Neuronal stem cell (in vitro differentiated cells): ENCODE measurements at regions not wholly inside any gene's neighbourhood (a gene's known extent, or its start where the extent isn't known, plus 50 kb on each side); places are given as distances from the start of the nearest gene placed in this dataset.

Experiments used
- DNase-seq: peaks from one replicate; pipeline ENCODE4 v3.0.0-alpha.2; 2013; ENCODE audit warnings: low spot score
- H2AFZ ChIP-seq: one replicate; pipeline ENCODE4 v1.6.1; 2013; ENCODE audit warnings: mild to moderate bottlenecking, low read length, inconsistent platforms
- H2AK5ac ChIP-seq: 2 replicates; pipeline ENCODE4 v1.6.1; 2013; ENCODE audit warnings: low read depth, mild to moderate bottlenecking, inconsistent platforms, low read length, moderate library complexity, mixed read lengths
- H2BK120ac ChIP-seq: 2 replicates; pipeline ENCODE4 v1.6.1; 2013; ENCODE audit warnings: low read depth, mild to moderate bottlenecking, inconsistent platforms, low read length, moderate library complexity, mixed read lengths
- H2BK12ac ChIP-seq: one replicate; pipeline ENCODE4 v1.6.1; 2013; ENCODE audit warnings: low read length, inconsistent platforms
- H2BK15ac ChIP-seq: 2 replicates; pipeline ENCODE4 v1.6.1; 2013; ENCODE audit warnings: mild to moderate bottlenecking, low read length, inconsistent platforms, mixed read lengths
- H2BK5ac ChIP-seq: one replicate; pipeline ENCODE4 v1.6.1; 2013; ENCODE audit warnings: inconsistent platforms, mild to moderate bottlenecking, low read length, moderate library complexity
- H3K14ac ChIP-seq: one replicate; pipeline ENCODE4 v1.6.1; 2013; ENCODE audit warnings: low read length, inconsistent platforms
- H3K18ac ChIP-seq: 2 replicates; pipeline ENCODE4 v1.6.1; 2013; ENCODE audit warnings: low read length, inconsistent platforms
- H3K23ac ChIP-seq: 2 replicates; pipeline ENCODE4 v1.6.1; 2013; ENCODE audit warnings: low read depth, mild to moderate bottlenecking, mixed read lengths, low read length, inconsistent platforms; ENCODE audit not compliant: poor library complexity
- H3K27ac ChIP-seq: replicated peaks from 3 replicates; pipeline ENCODE4 v1.5.1; 2013; ENCODE audit warnings: low read length, inconsistent platforms
- H3K27me3 ChIP-seq, 3 experiments: 2 replicates each; pipeline ENCODE4 v1.6.1; 2013; ENCODE audit warnings: low read length in 3 of 3, mild to moderate bottlenecking in 2 of 3, inconsistent platforms in 1 of 3, low read depth in 1 of 3, mixed read lengths in 1 of 3, moderate library complexity in 1 of 3; ENCODE audit not compliant: control insufficient read depth in 3 of 3, insufficient read depth in 3 of 3
- H3K36me3 ChIP-seq, 2 donors: replicated peaks in 1 of 2; 2 replicates each; pipeline ENCODE4 v1.6.1; 2013; ENCODE audit warnings: low read length in 2 of 2; ENCODE audit not compliant: control insufficient read depth in 2 of 2, insufficient read depth in 2 of 2
- H3K4ac ChIP-seq: 2 replicates; pipeline ENCODE4 v1.6.1; 2013; ENCODE audit warnings: inconsistent platforms, mild to moderate bottlenecking, low read length, moderate library complexity
- H3K4me1 ChIP-seq, 2 donors: 1 replicate in 1 of 2; 2 replicates in 1 of 2; pipeline ENCODE4 v1.6.1; 2013; ENCODE audit warnings: low read length in 2 of 2, low read depth in 1 of 2; ENCODE audit not compliant: control insufficient read depth in 2 of 2, insufficient read depth in 1 of 2
- H3K4me2 ChIP-seq: one replicate; pipeline ENCODE4 v1.6.1; 2013; ENCODE audit warnings: mild to moderate bottlenecking, low read length, inconsistent platforms; ENCODE audit not compliant: insufficient read depth, poor library complexity, severe bottlenecking
- H3K4me3 ChIP-seq, 2 donors: 2 replicates each; pipeline ENCODE4 v1.5.1; 2013; ENCODE audit warnings: low read length in 2 of 2, mild to moderate bottlenecking in 2 of 2, inconsistent platforms in 1 of 2, moderate library complexity in 1 of 2
- H3K79me1 ChIP-seq: one replicate; pipeline ENCODE4 v1.6.1; 2013; ENCODE audit warnings: low read depth, mild to moderate bottlenecking, inconsistent platforms, low read length, moderate library complexity
- H3K9ac ChIP-seq: one replicate; pipeline ENCODE4 v1.6.1; 2013; ENCODE audit warnings: mild to moderate bottlenecking, low read depth, low read length, inconsistent platforms; ENCODE audit not compliant: poor library complexity
- H3K9me3 ChIP-seq, 2 donors: replicated peaks in 1 of 2; 2 replicates each; pipeline versions ENCODE3 to v1.6.1; 2013; ENCODE audit warnings: low read length in 2 of 2, mild to moderate bottlenecking in 2 of 2, inconsistent platforms in 1 of 2, low read depth in 1 of 2, mixed read lengths in 1 of 2, moderate library complexity in 1 of 2; ENCODE audit not compliant: control insufficient read depth in 2 of 2, insufficient read depth in 1 of 2
- H4K8ac ChIP-seq: one replicate; pipeline ENCODE4 v1.6.1; 2013; ENCODE audit warnings: low read depth, mild to moderate bottlenecking, inconsistent platforms, low read length, moderate library complexity
- H4K91ac ChIP-seq: one replicate; pipeline ENCODE4 v1.6.1; 2013; ENCODE audit warnings: low read length, low read depth, mild to moderate bottlenecking, inconsistent platforms; ENCODE audit not compliant: poor library complexity
- whole genome bisulfite sequencing, 2 donors: extraction: QIAGEN DNeasy Blood & Tissue Kit; methylation state at CpG; one replicate each; pipeline ENCODE4 v1.1.7; 2013; ENCODE audit warnings: missing lambda C conversion rate in 2 of 2, mixed read lengths in 1 of 2; ENCODE audit not compliant: insufficient read length in 2 of 2, insufficient replicate concordance in 1 of 2; ENCODE audit errors: extremely low coverage in 2 of 2; 5-methylcytosine and 5-hydroxymethylcytosine counted together

GRCh38 chr9:106722051-106722753, 140.8 kb upstream of the ZNF462 start:
- no peak overlapping the region for H3K18ac ChIP-seq
- H3K4me3 ChIP-seq = no peak overlapping the region
- no peak overlapping the region for H3K23ac ChIP-seq
- H3K27me3 ChIP-seq = no peaks in the 10 kb centered on the region
- H2BK120ac ChIP-seq = no peak overlapping the region
- H3K4me2 ChIP-seq = no peak overlapping the region
- H4K91ac ChIP-seq = no peak overlapping the region
- no peak overlapping the region for H2AK5ac ChIP-seq
- no peaks in the 10 kb centered on the region for H3K4me1 ChIP-seq
- H4K8ac ChIP-seq = no peak overlapping the region
- H2AFZ ChIP-seq = peak overlapping the region; percentile 19
- H3K27ac ChIP-seq = no peak overlapping the region
- no peak overlapping the region for H3K9ac ChIP-seq
- H2BK15ac ChIP-seq = no peak overlapping the region
- H3K79me1 ChIP-seq = no peaks in the 10 kb centered on the region
- H3K14ac ChIP-seq = no peak overlapping the region
- no peak overlapping the region for H2BK12ac ChIP-seq
- H2BK5ac ChIP-seq = no peak overlapping the region
- H3K9me3 ChIP-seq = no peaks in the 10 kb centered on the region
- no CpG with 5 or more reads among the region's 4 CpGs for WGBS, 2 donors
- H3K36me3 ChIP-seq = no peaks in the 10 kb centered on the region
- DNase-seq = no peak
- H3K4ac ChIP-seq = no peak overlapping the region

- Histone ChIP-seq H2BK15ac (no peak overlapping the region), H4K91ac (no peak overlapping the region), H2BK120ac (no peak overlapping the region), H3K14ac (no peak overlapping the region), H3K18ac (no peak overlapping the region), H3K27me3 (no peaks in the 10 kb centered on the region), H3K4me1 (no peaks in the 10 kb centered on the region), H2BK5ac (no peak overlapping the region), H3K4me3 (no peak overlapping the region), H2AFZ (no peak overlapping the region), H3K27ac (no peak overlapping the region), H3K9me3 (no peaks in the 10 kb centered on the region), H3K9ac (no peak overlapping the region), H3K36me3 (no peaks in the 10 kb centered on the region), H3K79me1 (no peaks in the 10 kb centered on the region), H2BK12ac (no peak overlapping the region), H3K4me2 (no peak overlapping the region), H2AK5ac (no peak overlapping the region), H3K4ac (no peak overlapping the region), H4K8ac (no peak overlapping the region), H3K23ac (no peak overlapping the region)
- DNase-seq = no peak
Observed at GRCh38 chr9:106723926-106724325, 139.0 kb upstream of the ZNF462 start.

DNA sequence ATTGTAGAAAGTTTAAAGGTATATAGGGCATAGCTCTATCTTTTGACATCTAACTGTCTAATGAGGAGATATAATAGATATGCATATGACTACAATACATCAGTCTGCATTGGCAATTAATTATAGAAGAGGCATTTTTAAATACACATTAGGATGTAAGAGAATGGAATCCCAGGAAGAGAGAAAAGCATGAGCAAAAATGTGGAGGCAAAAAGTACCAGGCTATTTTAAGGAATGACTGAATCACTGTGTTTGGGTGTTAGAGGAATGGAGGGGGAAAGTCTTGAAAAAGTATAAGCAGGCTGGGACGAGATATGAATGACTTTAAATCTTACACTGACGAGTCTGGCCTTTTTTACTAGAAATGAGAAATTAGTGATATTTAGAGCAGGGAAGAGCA, 138.4 kb upstream of the ZNF462 start:
- Histone ChIP-seq H3K4me1 (no peaks in the 10 kb centered on the region), H3K27me3 (no peaks in the 10 kb centered on the region), H3K4me2 (no peak overlapping the region), H3K9ac (no peak overlapping the region), H3K4me3 (no peak overlapping the region), H2AFZ (no peak overlapping the region), H2AK5ac (no peak overlapping the region), H4K91ac (no peak overlapping the region), H2BK5ac (no peak overlapping the region), H3K79me1 (no peaks in the 10 kb centered on the region), H3K23ac (no peak overlapping the region), H3K18ac (no peak overlapping the region), H3K36me3 (no peaks in the 10 kb centered on the region), H3K9me3 (no peaks in the 10 kb centered on the region), H4K8ac (no peak overlapping the region), H2BK120ac (no peak overlapping the region), H3K4ac (no peak overlapping the region), H2BK15ac (no peak overlapping the region), H3K14ac (no peak overlapping the region), H2BK12ac (no peak overlapping the region), H3K27ac (no peak overlapping the region)
- no CpG with 5 or more reads among the region's 2 CpGs for WGBS, 2 donors
- DNase-seq = no peak

GRCh38 chr9:106726070-106726815, 136.7 kb upstream of the ZNF462 start:
- no peaks in the 10 kb centered on the region for H3K36me3 ChIP-seq
- no peaks in the 10 kb centered on the region for H3K9me3 ChIP-seq
- WGBS, 2 donors = no CpG with 5 or more reads among the region's 5 CpGs
- H3K4me2 ChIP-seq = no peak overlapping the region
- H3K27me3 ChIP-seq = no peaks in the 10 kb centered on the region
- H3K79me1 ChIP-seq = no peaks in the 10 kb centered on the region
- H3K14ac ChIP-seq = no peak overlapping the region
- no peak overlapping the region for H3K4ac ChIP-seq
- H3K18ac ChIP-seq = no peak overlapping the region
- no peaks in the 10 kb centered on the region for H3K4me1 ChIP-seq
- no peak overlapping the region for H2BK12ac ChIP-seq
- no peak overlapping the region for H3K9ac ChIP-seq
- H2BK15ac ChIP-seq = no peak overlapping the region
- H4K91ac ChIP-seq = no peak overlapping the region
- no peak overlapping the region for H2AK5ac ChIP-seq
- H3K23ac ChIP-seq = no peak overlapping the region
- no peak overlapping the region for H2AFZ ChIP-seq
- DNase-seq = no peak
- H3K4me3 ChIP-seq = no peak overlapping the region
- H2BK120ac ChIP-seq = no peak overlapping the region
- no peak overlapping the region for H2BK5ac ChIP-seq
- no peak overlapping the region for H4K8ac ChIP-seq
- H3K27ac ChIP-seq = no peak overlapping the region
